ENCODE measurements at regions not wholly inside any gene's neighbourhood (a gene's known extent, or its start where the extent isn't known, plus 50 kb on each side); places are given as distances from the start of the nearest gene placed in this dataset.

DNA sequence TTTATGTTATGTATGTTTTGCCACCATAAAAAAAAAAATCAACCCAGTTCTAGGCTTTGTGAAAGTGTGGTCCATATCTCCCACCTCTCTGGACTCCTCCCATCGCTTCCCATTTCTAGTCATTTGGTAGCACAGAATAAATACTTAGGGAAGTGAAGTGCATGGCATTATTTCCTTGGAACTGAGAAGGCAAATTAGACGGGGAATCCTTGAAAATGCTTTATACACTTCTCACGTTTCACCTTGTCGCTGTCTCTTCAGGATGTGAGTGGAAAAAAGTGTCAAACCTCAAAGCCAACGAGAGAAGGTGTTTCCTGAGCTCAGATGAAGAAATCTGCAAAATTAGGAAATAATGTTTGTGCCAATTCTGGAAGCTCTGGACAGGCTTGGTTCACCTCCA, 209.9 kb downstream of the ATG4C start:
- TF ChIP-seq, protein P1, sequence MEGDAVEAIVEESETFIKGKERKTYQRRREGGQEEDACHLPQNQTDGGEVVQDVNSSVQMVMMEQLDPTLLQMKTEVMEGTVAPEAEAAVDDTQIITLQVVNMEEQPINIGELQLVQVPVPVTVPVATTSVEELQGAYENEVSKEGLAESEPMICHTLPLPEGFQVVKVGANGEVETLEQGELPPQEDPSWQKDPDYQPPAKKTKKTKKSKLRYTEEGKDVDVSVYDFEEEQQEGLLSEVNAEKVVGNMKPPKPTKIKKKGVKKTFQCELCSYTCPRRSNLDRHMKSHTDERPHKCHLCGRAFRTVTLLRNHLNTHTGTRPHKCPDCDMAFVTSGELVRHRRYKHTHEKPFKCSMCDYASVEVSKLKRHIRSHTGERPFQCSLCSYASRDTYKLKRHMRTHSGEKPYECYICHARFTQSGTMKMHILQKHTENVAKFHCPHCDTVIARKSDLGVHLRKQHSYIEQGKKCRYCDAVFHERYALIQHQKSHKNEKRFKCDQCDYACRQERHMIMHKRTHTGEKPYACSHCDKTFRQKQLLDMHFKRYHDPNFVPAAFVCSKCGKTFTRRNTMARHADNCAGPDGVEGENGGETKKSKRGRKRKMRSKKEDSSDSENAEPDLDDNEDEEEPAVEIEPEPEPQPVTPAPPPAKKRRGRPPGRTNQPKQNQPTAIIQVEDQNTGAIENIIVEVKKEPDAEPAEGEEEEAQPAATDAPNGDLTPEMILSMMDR (optimal IDR thresholded peaks at IDR 0.05 in 1 of 3, IDR thresholded peaks at IDR 0.05 in 1 of 3, conservative IDR thresholded peaks at IDR 0.05 in 1 of 3; ENCODE audit: extremely low read depth in 1 of 3, insufficient read depth in 2 of 3, low read length in 3 of 3) = no peak
- no peak for TF ChIP-seq EZH2 (IDR thresholded peaks at IDR 0.05; ENCODE audit: low read length)

Data from keratinocyte (primary cell).